GM19099 (cell line): ENCODE measurements at regions not wholly inside any gene's neighbourhood (a gene's known extent, or its start where the extent isn't known, plus 50 kb on each side); places are given as distances from the start of the nearest gene placed in this dataset.

Source experiments
- POLR2A ChIP-seq: IDR thresholded peaks from 3 replicates; pipeline ENCODE4 v1.6.1; 2011; ENCODE audit warnings: low read depth; ENCODE audit not compliant: insufficient read length; ENCODE audit errors: extremely low read depth

- TF ChIP-seq POLR2A, result no peak
Observed at GRCh38 chr20:61092251-61092650, 159.8 kb upstream of the CDH4 start.

- no peak for TF ChIP-seq POLR2A
Observed at GRCh38 chr20:61094581-61094980, 157.5 kb upstream of the CDH4 start.

- no peak for TF ChIP-seq POLR2A
Observed at GRCh38 chr20:61096463-61096862, 155.6 kb upstream of the CDH4 start.

GRCh38 chr20:61099806-61100205, 152.3 kb upstream of the CDH4 start:
- TF ChIP-seq POLR2A, result no peak

- TF ChIP-seq POLR2A, result no peak
Observed at GRCh38 chr20:61100489-61100888, 151.6 kb upstream of the CDH4 start.

- TF ChIP-seq POLR2A, result no peak
Observed at GRCh38 chr20:61104232-61104631, 147.8 kb upstream of the CDH4 start.

GRCh38 chr20:61105395-61105794, 146.7 kb upstream of the CDH4 start:
- TF ChIP-seq POLR2A, result no peak

GRCh38 chr20:61106438-61106837, 145.6 kb upstream of the CDH4 start:
- no peak for TF ChIP-seq POLR2A

- TF ChIP-seq POLR2A, result no peak
Observed at GRCh38 chr20:61109221-61109805, 142.7 kb upstream of the CDH4 start.

- TF ChIP-seq POLR2A, result no peak
Observed at GRCh38 chr20:61112515-61112914, 139.5 kb upstream of the CDH4 start.

GRCh38 chr20:61113731-61114130, 138.3 kb upstream of the CDH4 start:
- no peak for TF ChIP-seq POLR2A

GRCh38 chr20:61114493-61115175, 137.4 kb upstream of the CDH4 start:
- no peak for TF ChIP-seq POLR2A

GRCh38 chr20:61115364-61116065, 136.5 kb upstream of the CDH4 start:
- TF ChIP-seq POLR2A, result no peak

- no peak for TF ChIP-seq POLR2A
Observed at GRCh38 chr20:61117725-61118124, 134.3 kb upstream of the CDH4 start.

- TF ChIP-seq POLR2A, result no peak
Observed at GRCh38 chr20:61118429-61119224, 133.4 kb upstream of the CDH4 start.
